GM12878 (cell line): ENCODE measurements at regions not wholly inside any gene's neighbourhood (a gene's known extent, or its start where the extent isn't known, plus 50 kb on each side); places are given as distances from the start of the nearest gene placed in this dataset.

Experiments used
- ATAC-seq: fragments of 200-7000 bp; cut with Tn5 transposase; 3 replicates; pipeline ENCODE4 v1.9.1; 2020; ENCODE audit warnings: mild to moderate bottlenecking, moderate library complexity
- BruUV-seq: library from RNA; stranded (reverse); fragments of 400-500 nt; replicated peaks from 2 replicates; lab custom pipeline; 2021; lab: Mats Ljungman, UMichigan
- CTCF ChIA-PET: fragments of 300-600 bp; sonication (Branson Sonifier 250); formaldehyde crosslinking; extraction: SDS; loops from one replicate; lab custom pipeline; 2021; ENCODE audit warnings: inconsistent platforms; lab: Yijun Ruan, JAX
- POLR2A ChIA-PET: fragments of 350-600 bp; formaldehyde crosslinking; extraction: SDS; loops from one replicate; lab custom pipeline; 2021; ENCODE audit warnings: inconsistent platforms; lab: Charles Lee
- RAD21 ChIA-PET: fragments of 300-600 bp; sonication (Branson Sonifier 250); formaldehyde crosslinking; loops from one replicate; lab custom pipeline; 2023; ENCODE audit warnings: antibody characterized with exemption; ENCODE audit not compliant: unreplicated experiment; lab: Charles Lee
- SMC1A ChIA-PET: fragments of 300-600 bp; sonication (Branson Sonifier 250); formaldehyde crosslinking; loops from one replicate; lab custom pipeline; 2023; ENCODE audit not compliant: unreplicated experiment, uncharacterized antibody; lab: Charles Lee
- DNase-seq: peaks from one replicate; pipeline ENCODE4 v3.0.0-alpha.2; 2011; ENCODE audit warnings: low read depth, low spot score
- FAIRE-seq: peaks from 3 replicates; lab custom pipeline; 2011; peaks lifted over from hg19 to GRCh38; lab: Jason Lieb, UNC
- H2AFZ ChIP-seq: 2 replicates; pipeline ENCODE4 v1.6.0; 2011; ENCODE audit warnings: low read depth, low read length, control low read depth; ENCODE audit not compliant: control insufficient read depth
- H3K27ac ChIP-seq: 2 replicates; pipeline ENCODE4 v1.5.1; 2011; ENCODE audit warnings: control low read depth; ENCODE audit not compliant: control insufficient read depth, insufficient read depth
- H3K27me3 ChIP-seq, 2 experiments: replicated peaks in 1 of 2; 2 replicates each; pipeline versions ENCODE4 v1.6.0 to v1.6.1; 2011; ENCODE audit warnings: low read length in 1 of 2; ENCODE audit not compliant: control insufficient read depth in 2 of 2, insufficient read depth in 2 of 2
- H3K36me3 ChIP-seq, 2 experiments: 2 replicates each; pipeline ENCODE4 v1.5.1; 2011; ENCODE audit warnings: low read length in 1 of 2; ENCODE audit not compliant: control insufficient read depth in 2 of 2, insufficient read depth in 2 of 2
- H3K4me1 ChIP-seq: 2 replicates; pipeline ENCODE4 v1.6.1; 2011; ENCODE audit warnings: mild to moderate bottlenecking, low read length, moderate library complexity, mixed read lengths; ENCODE audit not compliant: control insufficient read depth, insufficient read depth
- H3K4me2 ChIP-seq: 2 replicates; pipeline ENCODE4 v1.6.0; 2011; ENCODE audit warnings: control low read depth; ENCODE audit not compliant: control insufficient read depth, insufficient read depth
- H3K4me3 ChIP-seq: fragments of 200-600 bp; sonication (generic); 2 replicates; pipeline ENCODE4 v1.5.1; 2016
- H3K79me2 ChIP-seq: 2 replicates; pipeline ENCODE4 v1.6.0; 2011; ENCODE audit warnings: low read length; ENCODE audit not compliant: control insufficient read depth, insufficient read depth
- H3K9ac ChIP-seq: 2 replicates; pipeline ENCODE4 v1.8.0; 2011; ENCODE audit warnings: low read length, control low read depth, mixed read lengths; ENCODE audit not compliant: control insufficient read depth, insufficient read depth
- H3K9me3 ChIP-seq: replicated peaks from 3 replicates; pipeline ENCODE4 v1.5.1; 2011; ENCODE audit warnings: mild to moderate bottlenecking, low read length; ENCODE audit not compliant: control insufficient read depth, insufficient read depth
- H4K20me1 ChIP-seq: 2 replicates; pipeline ENCODE4 v1.6.0; 2011; ENCODE audit not compliant: control insufficient read depth, insufficient read depth
- BRCA1 ChIP-seq: IDR thresholded peaks from 2 replicates; pipeline ENCODE4 v1.6.1; 2011; ENCODE audit warnings: low read depth, low read length, improper control_type of control experiment
- CBX5 ChIP-seq: sonication (generic); IDR thresholded peaks from 2 replicates; pipeline ENCODE4 v1.6.1; 2016; ENCODE audit warnings: low read depth, moderate library complexity, mild to moderate bottlenecking, inconsistent platforms
- CTCF ChIP-seq, 3 experiments: IDR thresholded peaks in 2 of 3; conservative IDR thresholded peaks in 1 of 3; 2 replicates each; pipeline ENCODE4 v1.5.1; 2011; ENCODE audit warnings: low read depth in 3 of 3, low read length in 3 of 3, mild to moderate bottlenecking in 3 of 3, control low read depth in 2 of 3, moderate library complexity in 2 of 3, inconsistent platforms in 1 of 3, mixed read lengths in 1 of 3; ENCODE audit not compliant: control insufficient read depth in 2 of 3, insufficient read depth in 1 of 3; ENCODE audit errors: extremely low read depth in 1 of 3
- ETV6 ChIP-seq, 2 experiments: fragments of 450-650 bp in 1 of 2; IDR thresholded peaks in 1 of 2; conservative IDR thresholded peaks in 1 of 2; 2 replicates each; pipeline ENCODE4 v1.6.1; 2014; ENCODE audit warnings: antibody characterized with exemption in 1 of 2, borderline replicate concordance in 1 of 2, low read depth in 1 of 2, mild to moderate bottlenecking in 1 of 2, moderate library complexity in 1 of 2
- EZH2 ChIP-seq: IDR thresholded peaks from 2 replicates; pipeline ENCODE4 v1.6.1; 2012; ENCODE audit warnings: low read depth, mild to moderate bottlenecking, control low read depth, inconsistent platforms, low read length, borderline replicate concordance; ENCODE audit not compliant: control insufficient read depth
- FOXM1 ChIP-seq: IDR thresholded peaks from 2 replicates; pipeline ENCODE4 v1.6.1; 2012; ENCODE audit warnings: low read depth, mild to moderate bottlenecking, inconsistent platforms, low read length, moderate library complexity
- IKZF2 ChIP-seq, 2 experiments: fragments of 450-650 bp; IDR thresholded peaks; 2 replicates each; pipeline ENCODE4 v1.6.1; 2017; ENCODE audit warnings: mild to moderate bottlenecking in 2 of 2, moderate library complexity in 2 of 2
- RAD21 ChIP-seq: IDR thresholded peaks from 2 replicates; pipeline ENCODE4 v1.6.1; 2011; ENCODE audit warnings: mild to moderate bottlenecking, low read depth, low read length, moderate library complexity; ENCODE audit not compliant: insufficient read depth
- RUNX3 ChIP-seq: IDR thresholded peaks from 2 replicates; pipeline ENCODE4 v1.6.1; 2012; ENCODE audit warnings: low read length, inconsistent platforms
- USF2 ChIP-seq: IDR thresholded peaks from 2 replicates; pipeline ENCODE4 v1.6.1; 2011; ENCODE audit warnings: low read depth, low read length, improper control_type of control experiment, borderline replicate concordance
- WGBS: methylation state at CpG from one replicate; pipeline ENCODE4 v1.1.6; 2016; ENCODE audit warnings: low lambda C conversion rate; ENCODE audit not compliant: insufficient replicate concordance, insufficient coverage; ENCODE audit errors: missing lambda C conversion rate; 5-methylcytosine and 5-hydroxymethylcytosine counted together
- in situ Hi-C: fragments of 300-500 bp; cut with MboI; formaldehyde crosslinking; loops from 9 replicates; pipeline ENCODE4 v1.14.3; 2018; ENCODE audit warnings: mixed read lengths
- intact Hi-C: fragments of 100-400 bp; cut with micrococcal nuclease; formaldehyde crosslinking; loops from one replicate; pipeline ENCODE4 v1.14.2; 2022; ENCODE audit not compliant: unreplicated experiment
- TF ChIP-seq, protein P1 (sequence below): IDR thresholded peaks from 2 replicates; pipeline ENCODE4 v1.6.1; 2012; ENCODE audit warnings: low read depth, low read length, improper control_type of control experiment
- TF ChIP-seq, protein P2 (sequence below): fragments of 150-350 bp; IDR thresholded peaks from 2 replicates; pipeline ENCODE4 v1.6.1; 2014; ENCODE audit warnings: mild to moderate bottlenecking, low read depth, low read length

DNA sequence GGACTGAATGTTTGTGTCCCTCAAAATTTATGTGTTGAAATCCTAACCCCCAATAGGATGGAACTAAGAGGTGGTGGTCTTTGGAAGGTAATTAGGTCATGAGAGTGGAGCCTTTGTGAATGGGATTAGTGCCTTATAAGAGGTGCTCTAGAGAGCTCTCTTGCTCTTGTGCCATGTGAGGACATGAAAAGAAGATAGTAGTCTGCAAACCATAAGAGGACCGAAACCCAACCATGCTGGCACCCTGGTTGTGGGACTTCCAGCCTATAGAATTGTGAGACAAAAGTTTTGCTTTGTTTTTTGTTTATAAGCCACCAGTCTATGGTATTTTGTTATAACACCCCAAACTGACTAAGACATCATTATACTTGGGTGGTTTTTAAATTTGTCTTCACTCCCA lies 417.1 kb downstream of the ANKRD50 start:
- no peak overlapping the region for H3K4me3 ChIP-seq
- no peaks in the 10 kb centered on the region for H3K9me3 ChIP-seq
- no peak for ATAC-seq
- H3K27ac ChIP-seq: no peak overlapping the region
- intact Hi-C loops: no loop called here
- ChIA-PET POLR2A (no interaction called here), SMC1A (no interaction called here), RAD21 (no interaction called here), CTCF (no interaction called here)
- BruUV-seq: no TSS peak
- H2AFZ ChIP-seq: no peak overlapping the region
- in situ Hi-C loops: no loop called here
- no peaks in the 10 kb centered on the region for H4K20me1 ChIP-seq
- no peaks in the 10 kb centered on the region for H3K79me2 ChIP-seq
- no peaks in the 10 kb centered on the region for H3K4me1 ChIP-seq
- no peaks in the 10 kb centered on the region for H3K36me3 ChIP-seq
- no peak for FAIRE-seq
- H3K9ac ChIP-seq: no peak overlapping the region
- TF ChIP-seq CBX5 (no peak), ETV6 (conservative IDR thresholded peaks at IDR 0.05 in 1 of 2, IDR thresholded peaks at IDR 0.05 in 1 of 2; ENCODE audit: borderline replicate concordance in 1 of 2, low read depth in 1 of 2) (no peak), RAD21 (no peak), FOXM1 (no peak)
- no peak for DNase-seq
- WGBS: 6% methylated on average over 1 of the region's 1 CpG
- H3K27me3 ChIP-seq: no peaks in the 10 kb centered on the region
- no peak overlapping the region for H3K4me2 ChIP-seq

- intact Hi-C loops: no loop called here
- H3K4me3 ChIP-seq: no peak overlapping the region
- 0% methylated on average over 3 of the region's 3 CpGs for WGBS
- no peak overlapping the region for H3K4me2 ChIP-seq
- no peak overlapping the region for H3K27ac ChIP-seq
- H3K9me3 ChIP-seq: no peaks in the 10 kb centered on the region
- no peak overlapping the region for H2AFZ ChIP-seq
- in situ Hi-C loops: no loop called here
- RAD21 ChIA-PET: no interaction called here
- H3K36me3 ChIP-seq: no peaks in the 10 kb centered on the region
- no peak overlapping the region for H3K9ac ChIP-seq
- no peaks in the 10 kb centered on the region for H3K79me2 ChIP-seq
- ATAC-seq (no peak), FAIRE-seq (no peak), DNase-seq (no peak)
- SMC1A ChIA-PET: interaction anchor here (0.7 kb wide), 1 partner anchor 632 kb away, joined by 3 read pairs; no protein-coding TSS in a partner anchor
- H3K27me3 ChIP-seq: no peaks in the 10 kb centered on the region
- H4K20me1 ChIP-seq: no peaks in the 10 kb centered on the region
- no peaks in the 10 kb centered on the region for H3K4me1 ChIP-seq
- POLR2A ChIA-PET: no interaction called here
- no TSS peak for BruUV-seq
- CTCF ChIA-PET: no interaction called here
- TF ChIP-seq, protein P1, sequence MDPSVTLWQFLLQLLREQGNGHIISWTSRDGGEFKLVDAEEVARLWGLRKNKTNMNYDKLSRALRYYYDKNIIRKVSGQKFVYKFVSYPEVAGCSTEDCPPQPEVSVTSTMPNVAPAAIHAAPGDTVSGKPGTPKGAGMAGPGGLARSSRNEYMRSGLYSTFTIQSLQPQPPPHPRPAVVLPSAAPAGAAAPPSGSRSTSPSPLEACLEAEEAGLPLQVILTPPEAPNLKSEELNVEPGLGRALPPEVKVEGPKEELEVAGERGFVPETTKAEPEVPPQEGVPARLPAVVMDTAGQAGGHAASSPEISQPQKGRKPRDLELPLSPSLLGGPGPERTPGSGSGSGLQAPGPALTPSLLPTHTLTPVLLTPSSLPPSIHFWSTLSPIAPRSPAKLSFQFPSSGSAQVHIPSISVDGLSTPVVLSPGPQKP: no peak
- TF ChIP-seq USF2 (no peak), IKZF2 (IDR thresholded peaks at IDR 0.05) (no peak), CTCF (IDR thresholded peaks at IDR 0.05 in 2 of 3, conservative IDR thresholded peaks at IDR 0.05 in 1 of 3; ENCODE audit: control insufficient read depth in 2 of 3, extremely low read depth in 1 of 3, insufficient read depth in 1 of 3, low read depth in 3 of 3, low read length in 3 of 3) (no peak), RUNX3 (no peak), BRCA1 (no peak), EZH2 (no peak)
- TF ChIP-seq, protein P2, sequence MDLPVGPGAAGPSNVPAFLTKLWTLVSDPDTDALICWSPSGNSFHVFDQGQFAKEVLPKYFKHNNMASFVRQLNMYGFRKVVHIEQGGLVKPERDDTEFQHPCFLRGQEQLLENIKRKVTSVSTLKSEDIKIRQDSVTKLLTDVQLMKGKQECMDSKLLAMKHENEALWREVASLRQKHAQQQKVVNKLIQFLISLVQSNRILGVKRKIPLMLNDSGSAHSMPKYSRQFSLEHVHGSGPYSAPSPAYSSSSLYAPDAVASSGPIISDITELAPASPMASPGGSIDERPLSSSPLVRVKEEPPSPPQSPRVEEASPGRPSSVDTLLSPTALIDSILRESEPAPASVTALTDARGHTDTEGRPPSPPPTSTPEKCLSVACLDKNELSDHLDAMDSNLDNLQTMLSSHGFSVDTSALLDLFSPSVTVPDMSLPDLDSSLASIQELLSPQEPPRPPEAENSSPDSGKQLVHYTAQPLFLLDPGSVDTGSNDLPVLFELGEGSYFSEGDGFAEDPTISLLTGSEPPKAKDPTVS: no peak
Observed at GRCh38 chr4:124304941-124305340, 407.6 kb downstream of the ANKRD50 start.
